HFF-Myc (cell line): ENCODE measurements at regions not wholly inside any gene's neighbourhood (a gene's known extent, or its start where the extent isn't known, plus 50 kb on each side); places are given as distances from the start of the nearest gene placed in this dataset.
A peak's percentile ranks its signal among the peaks of the same experiment; 100 is the strongest.

ENCODE experiments used
- DNase-seq: peaks from one replicate; pipeline ENCODE4 v3.0.0-alpha.2; 2011; ENCODE audit warnings: low read depth; ENCODE audit errors: extremely low read depth
- H3K4me3 ChIP-seq: replicated peaks from 2 replicates; pipeline ENCODE4 v1.5.1; 2011; ENCODE audit warnings: low read depth, mild to moderate bottlenecking, control low read depth, low read length
- TF ChIP-seq, protein P1 (sequence below): IDR thresholded peaks from 2 replicates; pipeline ENCODE4 v1.5.1; 2012; ENCODE audit warnings: mild to moderate bottlenecking, low read depth, low read length, control low read depth; ENCODE audit errors: missing control alignments

- no peak overlapping the region for H3K4me3 ChIP-seq
- DNase-seq: no peak
- TF ChIP-seq, protein P1, sequence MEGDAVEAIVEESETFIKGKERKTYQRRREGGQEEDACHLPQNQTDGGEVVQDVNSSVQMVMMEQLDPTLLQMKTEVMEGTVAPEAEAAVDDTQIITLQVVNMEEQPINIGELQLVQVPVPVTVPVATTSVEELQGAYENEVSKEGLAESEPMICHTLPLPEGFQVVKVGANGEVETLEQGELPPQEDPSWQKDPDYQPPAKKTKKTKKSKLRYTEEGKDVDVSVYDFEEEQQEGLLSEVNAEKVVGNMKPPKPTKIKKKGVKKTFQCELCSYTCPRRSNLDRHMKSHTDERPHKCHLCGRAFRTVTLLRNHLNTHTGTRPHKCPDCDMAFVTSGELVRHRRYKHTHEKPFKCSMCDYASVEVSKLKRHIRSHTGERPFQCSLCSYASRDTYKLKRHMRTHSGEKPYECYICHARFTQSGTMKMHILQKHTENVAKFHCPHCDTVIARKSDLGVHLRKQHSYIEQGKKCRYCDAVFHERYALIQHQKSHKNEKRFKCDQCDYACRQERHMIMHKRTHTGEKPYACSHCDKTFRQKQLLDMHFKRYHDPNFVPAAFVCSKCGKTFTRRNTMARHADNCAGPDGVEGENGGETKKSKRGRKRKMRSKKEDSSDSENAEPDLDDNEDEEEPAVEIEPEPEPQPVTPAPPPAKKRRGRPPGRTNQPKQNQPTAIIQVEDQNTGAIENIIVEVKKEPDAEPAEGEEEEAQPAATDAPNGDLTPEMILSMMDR: no peak
These were observed 422.5 kb downstream of the HTR7 start for GRCh38 chr10:90435296-90435695.

DNA sequence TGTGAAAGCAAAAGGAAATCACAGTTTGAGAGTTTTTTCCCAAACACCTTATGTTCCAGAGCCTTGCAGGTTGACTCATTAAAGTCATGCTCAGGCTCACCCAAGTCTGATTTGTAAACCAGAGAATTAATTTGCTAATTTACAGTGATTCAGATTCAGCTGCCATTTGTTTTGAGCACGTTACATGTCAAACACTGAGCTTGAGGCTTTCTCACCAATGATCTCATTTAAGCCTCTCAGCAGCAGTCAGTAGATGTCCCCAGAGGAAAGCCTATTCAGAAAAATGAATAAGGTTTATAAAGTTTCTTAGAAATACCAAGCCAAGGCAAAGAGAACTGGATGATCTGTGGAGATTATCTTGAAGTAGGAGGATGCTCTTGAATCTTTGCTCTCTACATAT, 420.4 kb downstream of the HTR7 start:
- TF ChIP-seq, protein P1: no peak
- H3K4me3 ChIP-seq: no peak overlapping the region
- DNase-seq: no peak

DNA sequence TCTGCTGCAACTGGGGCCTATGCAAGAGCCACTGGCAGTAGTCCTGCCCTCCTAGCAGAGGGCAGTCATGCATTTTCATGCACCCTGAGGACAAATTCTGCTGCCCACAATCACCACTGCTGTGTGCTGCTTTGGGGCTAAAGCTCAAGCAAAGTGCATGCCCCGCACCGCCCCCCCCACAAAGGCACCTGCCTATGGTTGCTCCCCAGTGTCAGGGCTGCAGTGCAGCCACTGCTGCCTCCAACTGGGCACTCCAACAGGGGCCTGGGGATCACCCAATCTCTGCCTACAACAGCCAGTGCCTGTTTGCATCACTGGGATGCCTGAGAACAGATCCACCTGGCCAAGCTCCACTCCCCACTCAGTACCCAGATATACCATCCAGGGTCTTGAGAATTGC, 417.0 kb downstream of the HTR7 start:
- TF ChIP-seq, protein P1: no peak
- DNase-seq: no peak
- no peak overlapping the region for H3K4me3 ChIP-seq

- no peak for DNase-seq
- TF ChIP-seq, protein P1: no peak
- H3K4me3 ChIP-seq: no peak overlapping the region
These were observed 414.5 kb downstream of the HTR7 start for GRCh38 chr10:90443342-90443741.

GRCh38 chr10:90447831-90448230, 410.0 kb downstream of the HTR7 start:
- TF ChIP-seq, protein P1: no peak
- peak; percentile 49 for DNase-seq
- H3K4me3 ChIP-seq: no peak overlapping the region

DNA sequence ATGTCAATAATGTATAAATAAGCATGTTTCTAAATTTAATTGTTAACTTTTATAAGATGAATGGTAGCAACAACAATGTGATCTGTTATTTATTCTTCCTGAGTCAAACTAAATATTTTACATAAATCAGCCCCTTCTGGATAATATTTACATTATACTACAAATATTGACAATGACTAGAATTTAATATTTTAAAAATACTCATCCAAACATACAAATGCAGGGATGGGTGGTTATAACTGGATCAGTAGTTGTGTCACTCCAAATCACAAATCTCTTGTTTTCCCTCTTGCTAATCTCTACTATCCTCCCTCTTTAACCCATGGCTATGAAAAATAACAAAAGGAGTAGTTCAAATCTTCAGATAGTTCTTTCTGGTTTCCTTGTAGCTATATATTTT, 407.0 kb downstream of the HTR7 start:
- no peak for DNase-seq
- TF ChIP-seq, protein P1: no peak
- no peak overlapping the region for H3K4me3 ChIP-seq

GRCh38 chr10:90451283-90451682, 406.6 kb downstream of the HTR7 start:
- no peak overlapping the region for H3K4me3 ChIP-seq
- TF ChIP-seq, protein P1: no peak
- DNase-seq: no peak
